Astrocyte (in vitro differentiated cells and primary cell): ENCODE measurements at regions not wholly inside any gene's neighbourhood (a gene's known extent, or its start where the extent isn't known, plus 50 kb on each side); places are given as distances from the start of the nearest gene placed in this dataset.

ENCODE experiments used
- DNase-seq: peaks from one replicate; pipeline ENCODE4 v3.0.0-alpha.2; 2010; ENCODE audit warnings: low read depth
- FAIRE-seq: peaks from 2 replicates; lab custom pipeline; 2011; peaks lifted over from hg19 to GRCh38; lab: Jason Lieb, UNC
- H2AFZ ChIP-seq: 2 replicates; pipeline ENCODE4 v1.6.0; 2012; ENCODE audit warnings: low read depth, low read length, inconsistent platforms
- H3K27ac ChIP-seq: 2 replicates; pipeline ENCODE4 v1.5.1; 2011; ENCODE audit warnings: low read depth, low read length, inconsistent platforms
- H3K27me3 ChIP-seq: 2 replicates; pipeline ENCODE4 v1.6.0; 2011; ENCODE audit warnings: low read length, inconsistent platforms; ENCODE audit not compliant: insufficient read depth
- H3K36me3 ChIP-seq: 2 replicates; pipeline ENCODE4 v1.5.1; 2011; ENCODE audit warnings: low read length, inconsistent platforms; ENCODE audit not compliant: insufficient read depth
- H3K4me1 ChIP-seq: 2 replicates; pipeline ENCODE4 v1.5.1; 2011; ENCODE audit warnings: low read length, inconsistent platforms; ENCODE audit not compliant: insufficient read depth
- H3K4me2 ChIP-seq: 2 replicates; pipeline ENCODE4 v1.6.0; 2012; ENCODE audit warnings: low read length, inconsistent platforms
- H3K4me3 ChIP-seq: 2 replicates; pipeline ENCODE4 v1.5.1; 2011; ENCODE audit warnings: low read depth, mild to moderate bottlenecking, low read length, inconsistent platforms; ENCODE audit not compliant: insufficient read depth
- H3K79me2 ChIP-seq: 2 replicates; pipeline ENCODE4 v1.6.0; 2012; ENCODE audit warnings: mild to moderate bottlenecking, low read length, inconsistent platforms; ENCODE audit not compliant: insufficient read depth
- H3K9ac ChIP-seq: 2 replicates; pipeline ENCODE4 v1.6.0; 2012; ENCODE audit warnings: mild to moderate bottlenecking, low read length, inconsistent platforms
- H3K9me3 ChIP-seq: 2 replicates; pipeline ENCODE4 v1.5.1; 2012; ENCODE audit warnings: low read depth, mild to moderate bottlenecking, low read length, inconsistent platforms; ENCODE audit not compliant: insufficient read depth
- H4K20me1 ChIP-seq: 2 replicates; pipeline ENCODE4 v1.6.0; 2012; ENCODE audit warnings: low read length, inconsistent platforms; ENCODE audit not compliant: insufficient read depth
- H3K27ac Mint-ChIP-seq: one replicate; pipeline ENCODE4 v1.8.0; 2021; ENCODE audit warnings: mild to moderate bottlenecking, mixed read lengths; ENCODE audit not compliant: unreplicated experiment
- H3K27me3 Mint-ChIP-seq: one replicate; pipeline ENCODE4 v1.8.0; 2021; ENCODE audit warnings: low read depth, mixed read lengths; ENCODE audit not compliant: unreplicated experiment
- H3K36me3 Mint-ChIP-seq: one replicate; pipeline ENCODE4 v1.8.0; 2021; ENCODE audit warnings: low read depth, mixed read lengths; ENCODE audit not compliant: unreplicated experiment
- H3K4me1 Mint-ChIP-seq: one replicate; pipeline ENCODE4 v1.8.0; 2021; ENCODE audit warnings: low read depth, mixed read lengths; ENCODE audit not compliant: unreplicated experiment
- H3K4me3 Mint-ChIP-seq: one replicate; pipeline ENCODE4 v1.8.0; 2021; ENCODE audit warnings: mild to moderate bottlenecking, moderate library complexity, mixed read lengths; ENCODE audit not compliant: unreplicated experiment
- H3K9me3 Mint-ChIP-seq: one replicate; pipeline ENCODE4 v1.8.0; 2021; ENCODE audit warnings: mild to moderate bottlenecking, mixed read lengths; ENCODE audit not compliant: unreplicated experiment
- EZH2 ChIP-seq: IDR thresholded peaks from 2 replicates; pipeline ENCODE4 v1.6.1; 2012; ENCODE audit warnings: mild to moderate bottlenecking, low read length, inconsistent platforms; ENCODE audit not compliant: insufficient read depth
- TF ChIP-seq, protein P1 (sequence below): IDR thresholded peaks from 2 replicates; pipeline ENCODE4 v1.5.1; 2011; ENCODE audit warnings: low read depth, mild to moderate bottlenecking, inconsistent platforms, low read length, moderate library complexity; ENCODE audit not compliant: insufficient read depth

DNA sequence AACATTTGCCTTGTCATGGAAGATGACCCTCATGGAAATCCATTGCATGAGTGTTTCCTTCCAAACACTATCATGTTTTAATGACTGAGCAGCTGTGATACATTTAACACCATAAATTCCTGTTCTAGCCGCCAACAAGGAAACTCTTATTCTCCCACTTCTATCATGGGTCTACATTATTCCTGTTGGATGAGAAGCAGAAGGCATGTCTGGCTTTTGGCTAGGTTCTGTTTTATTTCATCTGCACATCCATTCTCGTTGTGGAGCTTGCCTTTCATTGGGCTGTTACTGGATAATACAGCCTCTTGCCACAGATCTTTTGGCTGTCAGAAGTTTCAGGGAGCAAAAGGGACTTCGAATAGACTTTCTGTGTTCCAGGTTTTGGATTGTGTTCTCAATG, 742.6 kb upstream of the TSPY4 start:
- Mint-ChIP-seq H3K4me3 (no peak overlapping the region), H3K27ac (no peak overlapping the region), H3K4me1 (no peaks in the 10 kb centered on the region), H3K9me3 (peaks cover 5% of the 10 kb centered on the region), H3K36me3 (no peaks in the 10 kb centered on the region), H3K27me3 (no peaks in the 10 kb centered on the region)
- no peaks in the 10 kb centered on the region for H3K4me1 ChIP-seq
- no peak for TF ChIP-seq EZH2
- TF ChIP-seq, protein P1, sequence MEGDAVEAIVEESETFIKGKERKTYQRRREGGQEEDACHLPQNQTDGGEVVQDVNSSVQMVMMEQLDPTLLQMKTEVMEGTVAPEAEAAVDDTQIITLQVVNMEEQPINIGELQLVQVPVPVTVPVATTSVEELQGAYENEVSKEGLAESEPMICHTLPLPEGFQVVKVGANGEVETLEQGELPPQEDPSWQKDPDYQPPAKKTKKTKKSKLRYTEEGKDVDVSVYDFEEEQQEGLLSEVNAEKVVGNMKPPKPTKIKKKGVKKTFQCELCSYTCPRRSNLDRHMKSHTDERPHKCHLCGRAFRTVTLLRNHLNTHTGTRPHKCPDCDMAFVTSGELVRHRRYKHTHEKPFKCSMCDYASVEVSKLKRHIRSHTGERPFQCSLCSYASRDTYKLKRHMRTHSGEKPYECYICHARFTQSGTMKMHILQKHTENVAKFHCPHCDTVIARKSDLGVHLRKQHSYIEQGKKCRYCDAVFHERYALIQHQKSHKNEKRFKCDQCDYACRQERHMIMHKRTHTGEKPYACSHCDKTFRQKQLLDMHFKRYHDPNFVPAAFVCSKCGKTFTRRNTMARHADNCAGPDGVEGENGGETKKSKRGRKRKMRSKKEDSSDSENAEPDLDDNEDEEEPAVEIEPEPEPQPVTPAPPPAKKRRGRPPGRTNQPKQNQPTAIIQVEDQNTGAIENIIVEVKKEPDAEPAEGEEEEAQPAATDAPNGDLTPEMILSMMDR = no peak
- no peak overlapping the region for H3K27ac ChIP-seq
- no peaks in the 10 kb centered on the region for H3K79me2 ChIP-seq
- H3K4me2 ChIP-seq = no peak overlapping the region
- no peak overlapping the region for H3K9ac ChIP-seq
- DNase-seq = no peak
- no peak overlapping the region for H3K4me3 ChIP-seq
- no peak for FAIRE-seq
- no peaks in the 10 kb centered on the region for H3K9me3 ChIP-seq
- no peaks in the 10 kb centered on the region for H4K20me1 ChIP-seq
- no peak overlapping the region for H2AFZ ChIP-seq
- H3K27me3 ChIP-seq = no peaks in the 10 kb centered on the region
- H3K36me3 ChIP-seq = no peaks in the 10 kb centered on the region

DNA sequence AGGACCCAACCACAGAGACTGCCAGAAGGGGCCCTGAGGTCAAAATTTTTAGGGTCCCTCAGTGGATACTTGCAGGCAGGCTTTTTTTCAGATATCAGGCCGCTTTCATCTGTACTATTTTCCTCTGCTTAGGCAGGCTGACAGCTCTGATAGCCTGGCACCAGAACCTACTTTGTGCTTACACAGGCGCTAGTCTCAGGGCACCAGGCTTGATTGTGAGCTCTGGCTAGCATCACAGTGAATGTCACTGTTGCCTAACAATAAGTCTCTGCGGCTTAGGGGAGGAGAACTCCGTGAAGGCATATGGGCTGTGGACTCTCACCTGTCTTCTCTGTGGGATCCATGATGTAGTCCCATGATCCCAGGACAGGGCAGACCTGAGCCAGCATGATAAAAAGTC, 738.1 kb upstream of the TSPY4 start:
- TF ChIP-seq, protein P1 = no peak
- TF ChIP-seq EZH2 = no peak
- Histone ChIP-seq H3K27ac (no peak overlapping the region), H3K79me2 (no peaks in the 10 kb centered on the region), H3K9ac (no peak overlapping the region), H3K27me3 (no peaks in the 10 kb centered on the region), H3K4me2 (no peak overlapping the region), H4K20me1 (no peaks in the 10 kb centered on the region), H3K4me3 (no peak overlapping the region), H3K4me1 (no peaks in the 10 kb centered on the region), H2AFZ (no peak overlapping the region), H3K9me3 (peaks cover 2% of the 10 kb centered on the region), H3K36me3 (no peaks in the 10 kb centered on the region)
- no peaks in the 10 kb centered on the region for H3K4me1 Mint-ChIP-seq
- H3K27me3 Mint-ChIP-seq = no peaks in the 10 kb centered on the region
- H3K9me3 Mint-ChIP-seq = peaks cover 5% of the 10 kb centered on the region
- FAIRE-seq (no peak), DNase-seq (no peak)
- no peak overlapping the region for H3K4me3 Mint-ChIP-seq
- no peaks in the 10 kb centered on the region for H3K36me3 Mint-ChIP-seq
- H3K27ac Mint-ChIP-seq = no peak overlapping the region

DNA sequence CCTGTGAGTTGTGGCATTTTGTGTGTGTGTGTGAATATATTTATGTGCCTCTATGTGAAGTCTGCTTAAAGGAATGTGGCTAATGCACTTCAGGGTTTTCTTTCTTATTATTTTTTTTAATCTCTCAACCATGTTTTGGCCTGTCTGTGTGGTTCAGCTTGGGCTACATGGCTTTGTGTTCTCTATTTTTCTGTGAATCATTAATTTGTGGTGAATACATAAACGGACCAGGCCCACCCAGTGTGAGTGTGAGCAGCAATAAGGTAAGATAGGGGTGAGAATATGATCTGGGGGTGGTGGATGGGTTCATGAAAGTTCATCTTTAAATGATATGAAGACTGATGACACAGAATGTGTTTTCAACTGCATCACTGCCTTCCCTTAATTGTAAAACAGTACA, 726.6 kb upstream of the TSPY4 start:
- no peak for TF ChIP-seq EZH2
- TF ChIP-seq, protein P1 = no peak
- H3K4me2 ChIP-seq = no peak overlapping the region
- no peaks in the 10 kb centered on the region for H3K27me3 ChIP-seq
- Mint-ChIP-seq H3K4me1 (no peaks in the 10 kb centered on the region), H3K4me3 (no peak overlapping the region), H3K36me3 (no peaks in the 10 kb centered on the region), H3K27ac (no peak overlapping the region), H3K27me3 (no peaks in the 10 kb centered on the region), H3K9me3 (peaks cover 5% of the 10 kb centered on the region)
- H3K36me3 ChIP-seq = no peaks in the 10 kb centered on the region
- no peak overlapping the region for H3K4me3 ChIP-seq
- no peaks in the 10 kb centered on the region for H3K9me3 ChIP-seq
- no peaks in the 10 kb centered on the region for H3K79me2 ChIP-seq
- H3K9ac ChIP-seq = no peak overlapping the region
- H2AFZ ChIP-seq = no peak overlapping the region
- no peak for DNase-seq
- no peak for FAIRE-seq
- H4K20me1 ChIP-seq = no peaks in the 10 kb centered on the region
- no peaks in the 10 kb centered on the region for H3K4me1 ChIP-seq
- no peak overlapping the region for H3K27ac ChIP-seq
